DLD1 (cell line): ENCODE measurements at regions not wholly inside any gene's neighbourhood (a gene's known extent, or its start where the extent isn't known, plus 50 kb on each side); places are given as distances from the start of the nearest gene placed in this dataset.
"Not testable (repeated sequence)": the region's sequence is repeated elsewhere in the genome, so short reads cannot be mapped to it uniquely, and the experiment has no call there.

ENCODE experiments used
- in situ Hi-C: cut with HindIII; loops from 2 replicates; pipeline ENCODE4 v1.10.0; 2017; ENCODE audit warnings: low sequenced_read_pairs

DNA sequence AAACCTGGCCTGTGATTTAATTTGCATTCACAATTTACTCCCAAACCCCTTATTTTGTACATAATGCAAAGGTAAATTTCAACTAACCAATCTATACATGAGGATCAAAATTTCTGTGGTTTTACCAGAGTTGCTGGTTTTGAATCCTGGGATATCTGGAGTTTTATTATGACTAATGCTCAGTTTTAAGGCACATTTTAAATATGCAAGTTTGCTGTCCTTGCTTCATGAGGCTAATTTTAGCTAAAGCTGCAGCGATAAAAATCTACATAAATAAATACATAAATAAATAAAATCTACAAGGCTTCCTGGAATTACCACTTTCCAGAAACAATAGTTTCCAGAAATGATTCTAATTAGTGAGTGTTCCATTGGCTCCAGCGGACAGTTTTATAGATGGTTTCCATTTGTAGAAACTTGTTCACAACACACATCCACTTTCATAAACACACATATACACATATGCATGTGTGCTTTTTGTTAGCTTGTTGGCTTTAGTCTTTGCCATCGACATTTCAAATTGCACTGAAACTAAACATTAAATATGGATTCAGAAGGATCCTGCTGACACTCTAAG lies 339.5 kb upstream of the NRP1 start:
- in situ Hi-C loops, result no loop called here

DNA sequence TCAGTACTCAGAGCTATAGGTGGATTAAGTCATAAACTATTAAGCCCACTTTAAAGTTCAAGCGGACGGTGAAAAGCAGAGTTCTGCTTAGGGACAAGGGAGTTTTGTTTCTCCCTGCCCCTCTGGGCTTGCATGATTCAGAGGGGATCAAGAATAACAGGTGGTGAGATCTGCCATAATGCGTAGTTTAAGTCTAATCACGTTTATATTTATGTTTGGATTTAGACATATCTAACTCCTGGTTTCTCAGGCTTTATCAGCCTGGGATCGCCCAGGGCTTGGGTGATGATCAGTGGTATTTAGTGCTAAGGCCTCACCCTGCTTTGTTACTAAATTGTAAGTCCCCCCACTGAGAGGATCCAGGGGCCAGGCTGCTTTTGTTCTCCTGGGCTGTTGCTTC lies 335.4 kb upstream of the NRP1 start:
- in situ Hi-C loops, result no loop called here

DNA sequence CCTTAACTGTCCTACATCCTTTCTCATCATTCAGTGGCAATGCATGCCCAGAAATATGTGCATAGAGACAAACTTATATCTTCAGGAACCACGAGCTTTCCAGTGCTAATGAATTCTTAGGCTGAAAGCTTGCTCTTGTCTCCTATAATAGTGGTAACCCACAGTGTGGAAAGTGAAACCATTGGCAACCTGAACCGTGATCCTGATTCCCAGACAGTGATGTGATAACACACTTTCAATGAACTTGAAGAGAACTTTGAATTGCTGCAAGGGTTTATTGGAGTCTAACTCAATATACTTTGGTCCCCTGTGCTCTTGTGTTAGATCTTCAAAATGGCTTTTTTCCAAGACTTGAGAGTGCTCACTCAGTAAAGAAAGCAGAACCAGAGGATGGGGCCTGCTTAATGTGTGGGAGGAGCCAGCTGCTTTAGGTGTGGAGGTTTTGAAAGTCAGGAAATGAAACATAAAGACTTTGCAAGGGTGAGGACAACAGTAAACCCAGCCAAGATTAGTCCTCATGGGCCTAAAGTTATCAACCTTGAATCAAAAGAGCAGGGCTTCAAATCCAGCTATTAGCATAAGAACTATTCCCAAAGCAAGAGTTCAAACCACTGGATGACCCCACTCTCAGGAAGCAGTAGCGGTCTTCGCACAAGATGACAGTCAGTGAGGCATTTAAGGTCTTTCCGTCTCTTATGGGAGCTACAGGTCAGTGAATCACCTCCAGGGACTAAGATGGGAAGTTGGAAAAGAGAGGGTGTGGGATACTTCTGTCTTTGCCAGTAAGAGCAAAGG lies 332.4 kb upstream of the NRP1 start:
- in situ Hi-C loops, result no loop called here

DNA sequence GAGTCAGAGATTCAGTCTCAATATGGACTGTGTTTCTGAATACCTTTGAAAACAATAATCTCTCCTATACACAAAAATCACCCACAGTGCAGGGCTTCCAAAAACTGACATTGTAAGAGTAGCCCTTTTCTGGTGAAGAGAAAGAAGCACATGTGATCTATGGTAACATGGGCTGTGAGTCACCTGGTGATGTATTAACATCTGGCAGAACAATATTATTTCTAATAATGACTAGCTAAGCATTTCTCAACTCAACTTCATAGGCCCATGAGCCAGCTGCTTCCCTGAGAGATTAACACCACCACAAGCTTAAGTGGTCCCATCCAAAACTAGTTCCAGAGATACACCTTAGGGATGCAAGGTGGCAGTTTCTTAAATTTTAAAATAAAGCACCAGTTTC lies 331.0 kb upstream of the NRP1 start:
- in situ Hi-C loops, result no loop called here

DNA sequence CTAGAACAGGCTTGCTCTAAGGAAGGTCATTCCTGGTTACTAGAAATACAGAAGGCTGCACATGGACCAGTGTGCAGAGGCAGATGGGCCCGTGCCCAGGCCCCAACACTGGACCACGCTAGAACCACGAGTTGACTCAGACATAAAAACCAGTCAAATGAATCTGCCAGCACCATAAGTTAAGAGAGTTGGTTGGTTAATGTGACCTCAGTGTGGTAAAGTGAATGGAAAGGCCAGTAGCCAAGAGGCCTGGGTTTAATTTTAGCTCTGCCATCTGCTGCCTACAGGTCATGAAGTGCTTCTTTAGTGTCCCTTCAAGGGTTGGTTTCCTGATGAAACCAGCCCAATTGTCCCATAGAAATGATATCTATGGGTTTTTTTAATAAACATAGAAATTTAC lies 329.6 kb upstream of the NRP1 start:
- in situ Hi-C loops, result no loop called here

- in situ Hi-C loops, result no loop called here
Measured at GRCh38 chr10:33661580-33662336, 327.3 kb upstream of the NRP1 start.

DNA sequence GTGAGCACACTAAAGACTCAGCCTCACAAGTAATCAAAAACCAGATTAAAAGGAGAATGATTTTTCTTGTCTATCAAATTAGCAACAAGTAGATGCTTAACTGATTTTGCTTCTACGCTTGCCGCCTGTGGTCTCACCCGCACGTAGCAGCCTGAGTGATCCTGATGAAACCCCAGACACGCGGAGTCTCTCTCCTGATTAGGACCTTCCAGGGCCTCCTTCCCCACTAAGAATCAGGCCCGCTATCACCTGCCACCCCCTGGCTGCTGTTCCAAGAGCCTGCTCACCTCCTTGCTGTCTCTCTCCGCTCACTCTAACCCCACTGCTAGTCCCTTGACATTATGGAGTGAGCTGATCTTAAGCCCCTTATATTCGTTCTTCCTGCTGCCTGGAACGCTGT lies 325.9 kb upstream of the NRP1 start:
- in situ Hi-C loops, result no loop called here

DNA sequence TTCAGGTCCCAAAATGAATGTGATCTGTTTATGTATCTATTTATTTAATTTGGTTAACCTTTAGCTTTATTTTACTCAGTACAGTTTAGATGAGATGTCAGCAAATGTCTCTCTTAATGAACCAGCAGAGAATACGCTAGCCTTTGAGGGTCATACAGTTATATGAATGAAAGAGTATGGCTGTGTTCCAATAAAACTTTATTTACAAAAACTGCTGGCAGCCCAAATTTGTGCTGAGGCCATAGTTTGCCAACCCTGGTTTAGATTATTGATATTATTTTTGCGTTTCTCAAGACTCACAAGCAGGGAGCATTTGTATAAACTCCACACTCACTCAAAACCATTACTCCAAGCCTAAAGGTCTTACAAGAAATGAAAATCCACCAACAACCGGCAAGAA lies 323.4 kb upstream of the NRP1 start:
- in situ Hi-C loops, result no loop called here

GRCh38 chr10:33657154-33657908 lies 322.9 kb upstream of the NRP1 start:
- in situ Hi-C loops, result no loop called here

- in situ Hi-C loops, result no loop called here
Measured at GRCh38 chr10:33655921-33656320, 321.5 kb upstream of the NRP1 start.

DNA sequence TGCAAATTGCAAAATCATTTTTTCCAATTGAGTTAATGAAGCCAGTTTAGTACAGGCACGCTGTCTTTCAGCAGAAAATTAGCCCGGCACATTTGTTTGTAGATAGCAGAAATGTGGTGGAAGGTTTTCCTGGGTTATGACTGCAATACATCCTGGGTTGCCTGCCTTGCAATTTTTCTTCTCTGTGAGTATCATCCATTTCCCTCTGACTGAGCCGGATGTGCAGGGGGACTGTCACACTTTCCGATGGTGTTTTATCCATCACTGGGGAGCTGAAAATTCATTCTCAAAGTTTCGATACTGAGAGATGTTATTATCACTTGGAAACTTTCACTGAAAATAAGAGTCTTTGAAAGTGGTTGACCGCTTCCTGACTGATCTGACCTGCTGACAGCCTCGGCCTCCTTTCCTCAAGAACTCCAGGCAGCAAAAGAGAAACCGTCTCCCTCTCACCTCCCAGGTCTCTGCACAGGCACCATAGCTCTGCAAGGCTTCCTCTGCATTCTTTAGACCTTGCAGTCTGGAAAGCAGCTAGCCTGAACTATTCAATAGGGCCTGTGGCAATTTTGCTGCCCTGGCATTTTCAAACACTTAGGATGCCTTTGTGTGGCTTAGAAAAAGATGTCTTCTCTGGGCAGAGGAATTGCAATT lies 320.8 kb upstream of the NRP1 start:
- in situ Hi-C loops, result no loop called here

DNA sequence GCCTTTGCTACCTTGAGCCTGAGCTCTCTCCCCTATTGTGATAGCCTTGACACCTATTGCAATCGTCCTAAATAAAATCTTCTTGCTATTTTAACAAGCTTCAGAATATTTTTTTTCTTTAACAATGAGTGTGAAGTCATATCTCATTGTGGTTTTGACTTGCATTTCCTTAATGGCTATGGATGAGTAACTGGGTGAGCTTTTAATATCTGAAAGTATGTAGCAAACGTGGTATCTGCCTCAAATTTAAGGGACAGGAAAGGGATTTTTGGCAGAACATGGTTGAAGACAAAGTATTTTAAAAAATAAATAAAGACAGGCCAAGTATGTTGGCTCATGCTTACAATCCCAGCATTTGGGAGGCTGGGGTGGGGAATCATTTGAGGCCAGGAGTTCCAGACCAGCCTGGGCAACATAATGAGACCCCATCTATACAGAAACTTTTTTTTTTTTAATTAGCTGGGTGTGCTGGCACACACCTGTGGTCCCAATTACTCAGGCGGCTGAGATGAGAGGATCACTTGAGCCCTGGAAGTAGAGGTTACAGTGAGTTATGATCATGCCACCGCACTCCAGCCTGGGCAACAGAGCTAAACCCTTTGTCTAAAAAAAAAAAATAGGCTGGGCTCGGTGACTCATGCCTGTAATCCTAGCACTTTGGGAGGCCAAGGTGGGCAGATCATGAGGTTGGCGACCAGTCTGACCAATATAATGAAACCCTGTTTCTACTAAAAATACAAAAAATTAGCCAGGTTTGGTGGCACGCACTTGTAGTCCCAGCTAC lies 319.3 kb upstream of the NRP1 start:
- in situ Hi-C loops, result no loop called here

DNA sequence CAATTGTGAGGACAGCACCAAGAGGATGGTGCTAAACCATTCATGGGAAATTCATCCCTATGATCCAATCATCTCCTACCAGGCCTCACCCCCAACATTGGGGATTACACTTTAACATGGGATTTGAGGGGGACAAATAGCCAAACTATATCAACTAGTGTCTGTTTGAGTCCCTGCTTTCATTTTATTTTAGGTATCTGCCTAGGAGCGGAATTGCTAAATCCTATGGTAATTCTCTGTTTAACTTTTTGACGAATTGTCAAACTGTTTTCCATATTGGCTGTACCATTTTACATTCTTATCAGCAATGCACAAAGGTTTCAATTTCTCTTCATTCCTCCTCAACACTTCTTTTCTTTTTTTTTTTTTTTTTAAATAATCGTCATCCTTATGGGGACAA lies 318.4 kb upstream of the NRP1 start:
- in situ Hi-C loops, result no loop called here

GRCh38 chr10:33650131-33650530 lies 315.7 kb upstream of the NRP1 start:
- in situ Hi-C loops, result not testable (repeated sequence)

GRCh38 chr10:33643042-33643441 lies 308.6 kb upstream of the NRP1 start:
- in situ Hi-C loops, result no loop called here

GRCh38 chr10:33638891-33639290 lies 304.4 kb upstream of the NRP1 start:
- in situ Hi-C loops, result no loop called here

GRCh38 chr10:33638374-33638773 lies 303.9 kb upstream of the NRP1 start:
- in situ Hi-C loops, result no loop called here

- in situ Hi-C loops, result no loop called here
Measured at GRCh38 chr10:33635967-33636515, 301.6 kb upstream of the NRP1 start.

DNA sequence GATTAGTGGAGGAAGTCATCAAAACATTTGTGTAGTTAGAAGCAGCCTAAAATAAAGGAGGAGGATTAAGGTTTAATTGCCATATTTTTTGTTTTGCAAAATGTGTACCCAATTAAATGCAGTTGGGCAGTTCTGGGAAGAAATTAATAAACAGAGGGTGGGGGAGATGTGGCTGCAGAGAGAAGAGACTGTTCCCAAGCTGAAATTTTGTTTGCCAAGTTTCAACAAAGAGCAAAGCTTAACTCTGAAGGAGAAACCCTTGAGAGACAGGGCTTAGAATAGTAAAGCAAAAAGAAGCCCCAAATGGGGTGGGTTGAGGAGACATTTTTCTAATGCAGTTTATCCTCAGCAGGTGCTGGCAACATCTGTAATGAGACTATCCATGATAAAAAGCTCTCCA lies 298.0 kb upstream of the NRP1 start:
- in situ Hi-C loops, result no loop called here

DNA sequence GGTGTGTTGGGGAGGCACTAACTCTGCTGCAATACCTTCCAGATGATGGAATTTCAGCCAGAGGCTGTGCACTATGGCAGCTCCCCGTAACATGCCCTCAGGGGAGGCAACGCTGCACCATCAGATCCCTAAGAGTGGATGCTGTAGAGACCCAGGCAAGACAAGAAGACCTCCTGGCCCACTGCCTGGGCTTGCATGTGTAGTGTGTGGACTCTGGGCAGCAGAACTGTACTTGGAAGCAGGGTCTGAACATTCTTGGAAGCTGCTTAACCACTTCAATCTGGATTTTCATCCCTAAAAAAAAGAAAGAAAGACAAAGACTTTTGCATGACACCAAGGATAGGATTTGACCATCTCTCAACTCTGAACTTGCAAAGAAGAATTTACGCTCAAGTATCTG lies 297.5 kb upstream of the NRP1 start:
- in situ Hi-C loops, result no loop called here
